Astrocyte (in vitro differentiated cells and primary cell): ENCODE measurements at regions not wholly inside any gene's neighbourhood (a gene's known extent, or its start where the extent isn't known, plus 50 kb on each side); places are given as distances from the start of the nearest gene placed in this dataset.

Experiments
- EZH2 ChIP-seq: IDR thresholded peaks from 2 replicates; pipeline ENCODE4 v1.6.1; 2012; ENCODE audit warnings: mild to moderate bottlenecking, low read length, inconsistent platforms; ENCODE audit not compliant: insufficient read depth
- TF ChIP-seq, protein P1 (sequence below): IDR thresholded peaks from 2 replicates; pipeline ENCODE4 v1.5.1; 2011; ENCODE audit warnings: low read depth, mild to moderate bottlenecking, inconsistent platforms, low read length, moderate library complexity; ENCODE audit not compliant: insufficient read depth

DNA sequence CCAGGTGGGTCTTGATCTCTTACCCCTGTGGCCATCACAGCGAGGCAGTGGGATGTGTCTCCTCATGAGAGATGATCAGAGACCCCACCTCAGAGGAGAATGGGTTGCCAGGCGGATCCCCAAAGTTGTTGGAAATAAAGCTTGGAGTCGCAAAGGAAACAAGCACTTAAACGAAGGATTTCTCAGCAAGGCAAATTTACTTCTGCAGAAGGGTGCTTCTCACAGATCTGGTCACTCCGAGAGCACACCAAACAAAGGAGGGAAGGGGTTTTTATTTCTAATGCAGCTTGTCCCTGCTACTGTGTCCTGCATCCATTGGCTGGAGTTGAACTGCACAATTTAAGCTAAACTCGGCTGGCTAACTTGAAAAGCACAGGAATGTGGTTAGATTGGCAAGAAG lies 466.6 kb upstream of the EYS start:
- TF ChIP-seq, protein P1, sequence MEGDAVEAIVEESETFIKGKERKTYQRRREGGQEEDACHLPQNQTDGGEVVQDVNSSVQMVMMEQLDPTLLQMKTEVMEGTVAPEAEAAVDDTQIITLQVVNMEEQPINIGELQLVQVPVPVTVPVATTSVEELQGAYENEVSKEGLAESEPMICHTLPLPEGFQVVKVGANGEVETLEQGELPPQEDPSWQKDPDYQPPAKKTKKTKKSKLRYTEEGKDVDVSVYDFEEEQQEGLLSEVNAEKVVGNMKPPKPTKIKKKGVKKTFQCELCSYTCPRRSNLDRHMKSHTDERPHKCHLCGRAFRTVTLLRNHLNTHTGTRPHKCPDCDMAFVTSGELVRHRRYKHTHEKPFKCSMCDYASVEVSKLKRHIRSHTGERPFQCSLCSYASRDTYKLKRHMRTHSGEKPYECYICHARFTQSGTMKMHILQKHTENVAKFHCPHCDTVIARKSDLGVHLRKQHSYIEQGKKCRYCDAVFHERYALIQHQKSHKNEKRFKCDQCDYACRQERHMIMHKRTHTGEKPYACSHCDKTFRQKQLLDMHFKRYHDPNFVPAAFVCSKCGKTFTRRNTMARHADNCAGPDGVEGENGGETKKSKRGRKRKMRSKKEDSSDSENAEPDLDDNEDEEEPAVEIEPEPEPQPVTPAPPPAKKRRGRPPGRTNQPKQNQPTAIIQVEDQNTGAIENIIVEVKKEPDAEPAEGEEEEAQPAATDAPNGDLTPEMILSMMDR: no peak
- TF ChIP-seq EZH2: no peak
